ENCODE measurements at regions not wholly inside any gene's neighbourhood (a gene's known extent, or its start where the extent isn't known, plus 50 kb on each side); places are given as distances from the start of the nearest gene placed in this dataset.

DNA sequence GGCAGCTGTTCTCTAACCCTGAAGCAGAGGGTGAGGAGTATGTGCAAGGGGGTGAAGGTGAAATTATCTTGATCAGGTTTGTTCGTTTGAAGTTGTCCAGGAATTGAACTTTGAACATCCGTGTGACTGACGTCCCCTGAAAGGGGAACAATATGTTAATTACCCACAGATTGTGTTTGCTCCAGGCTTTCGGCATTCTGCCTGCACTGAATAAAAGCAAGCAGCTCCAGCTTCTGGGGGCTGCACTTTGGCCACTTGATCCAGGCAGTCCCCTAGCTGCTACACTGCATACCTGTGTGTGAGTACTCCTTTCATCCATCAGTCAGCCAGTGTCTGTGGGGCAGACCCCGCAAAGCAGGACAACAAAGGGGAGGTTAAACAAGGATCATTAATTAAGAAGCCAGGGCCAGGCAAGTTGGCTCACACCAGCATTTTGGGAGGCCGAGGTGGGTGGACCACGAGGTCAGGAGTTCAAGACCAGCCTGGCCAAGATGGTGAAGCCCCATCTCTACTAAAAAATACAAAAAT lies 104.8 kb upstream of the BTN3A2 start:
- H3K27ac ChIP-seq (ENCODE audit: low read length) = no peak overlapping the region
- no peak overlapping the region for H3K4me2 ChIP-seq (ENCODE audit: low read length)
- H3K9me3 ChIP-seq (ENCODE audit: low read length) = no peaks in the 10 kb centered on the region
- no peaks in the 10 kb centered on the region for H3K27me3 ChIP-seq (ENCODE audit: insufficient read depth, low read depth, low read length)
- no peaks in the 10 kb centered on the region for H3K79me2 ChIP-seq (replicated peaks; ENCODE audit: insufficient read depth, low read length)
- H2AFZ ChIP-seq (ENCODE audit: low read depth, low read length) = no peak overlapping the region
- H3K9me2 ChIP-seq (ENCODE audit: insufficient read depth, low read length) = no peaks in the 10 kb centered on the region
- TF ChIP-seq MXI1 (conservative IDR thresholded peaks at IDR 0.05; ENCODE audit: poor library complexity, severe bottlenecking) = no peak
- TF ChIP-seq SMC3 (conservative IDR thresholded peaks at IDR 0.05; ENCODE audit: poor library complexity) = no peak
- no peak for TF ChIP-seq TAF1 (IDR thresholded peaks at IDR 0.05; ENCODE audit: low read depth)
- TF ChIP-seq RAD21 (conservative IDR thresholded peaks at IDR 0.05) = no peak
- TF ChIP-seq, protein P1, sequence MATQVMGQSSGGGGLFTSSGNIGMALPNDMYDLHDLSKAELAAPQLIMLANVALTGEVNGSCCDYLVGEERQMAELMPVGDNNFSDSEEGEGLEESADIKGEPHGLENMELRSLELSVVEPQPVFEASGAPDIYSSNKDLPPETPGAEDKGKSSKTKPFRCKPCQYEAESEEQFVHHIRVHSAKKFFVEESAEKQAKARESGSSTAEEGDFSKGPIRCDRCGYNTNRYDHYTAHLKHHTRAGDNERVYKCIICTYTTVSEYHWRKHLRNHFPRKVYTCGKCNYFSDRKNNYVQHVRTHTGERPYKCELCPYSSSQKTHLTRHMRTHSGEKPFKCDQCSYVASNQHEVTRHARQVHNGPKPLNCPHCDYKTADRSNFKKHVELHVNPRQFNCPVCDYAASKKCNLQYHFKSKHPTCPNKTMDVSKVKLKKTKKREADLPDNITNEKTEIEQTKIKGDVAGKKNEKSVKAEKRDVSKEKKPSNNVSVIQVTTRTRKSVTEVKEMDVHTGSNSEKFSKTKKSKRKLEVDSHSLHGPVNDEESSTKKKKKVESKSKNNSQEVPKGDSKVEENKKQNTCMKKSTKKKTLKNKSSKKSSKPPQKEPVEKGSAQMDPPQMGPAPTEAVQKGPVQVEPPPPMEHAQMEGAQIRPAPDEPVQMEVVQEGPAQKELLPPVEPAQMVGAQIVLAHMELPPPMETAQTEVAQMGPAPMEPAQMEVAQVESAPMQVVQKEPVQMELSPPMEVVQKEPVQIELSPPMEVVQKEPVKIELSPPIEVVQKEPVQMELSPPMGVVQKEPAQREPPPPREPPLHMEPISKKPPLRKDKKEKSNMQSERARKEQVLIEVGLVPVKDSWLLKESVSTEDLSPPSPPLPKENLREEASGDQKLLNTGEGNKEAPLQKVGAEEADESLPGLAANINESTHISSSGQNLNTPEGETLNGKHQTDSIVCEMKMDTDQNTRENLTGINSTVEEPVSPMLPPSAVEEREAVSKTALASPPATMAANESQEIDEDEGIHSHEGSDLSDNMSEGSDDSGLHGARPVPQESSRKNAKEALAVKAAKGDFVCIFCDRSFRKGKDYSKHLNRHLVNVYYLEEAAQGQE (IDR thresholded peaks at IDR 0.05; ENCODE audit: borderline replicate concordance) = no peak
- no peak for TF ChIP-seq EZH2 (IDR thresholded peaks at IDR 0.05; ENCODE audit: borderline replicate concordance, insufficient read depth, low read length, poor library complexity, severe bottlenecking)
- TF ChIP-seq EP300 (conservative IDR thresholded peaks at IDR 0.05; ENCODE audit: poor library complexity, severe bottlenecking) = no peak
- TF ChIP-seq, protein P2, sequence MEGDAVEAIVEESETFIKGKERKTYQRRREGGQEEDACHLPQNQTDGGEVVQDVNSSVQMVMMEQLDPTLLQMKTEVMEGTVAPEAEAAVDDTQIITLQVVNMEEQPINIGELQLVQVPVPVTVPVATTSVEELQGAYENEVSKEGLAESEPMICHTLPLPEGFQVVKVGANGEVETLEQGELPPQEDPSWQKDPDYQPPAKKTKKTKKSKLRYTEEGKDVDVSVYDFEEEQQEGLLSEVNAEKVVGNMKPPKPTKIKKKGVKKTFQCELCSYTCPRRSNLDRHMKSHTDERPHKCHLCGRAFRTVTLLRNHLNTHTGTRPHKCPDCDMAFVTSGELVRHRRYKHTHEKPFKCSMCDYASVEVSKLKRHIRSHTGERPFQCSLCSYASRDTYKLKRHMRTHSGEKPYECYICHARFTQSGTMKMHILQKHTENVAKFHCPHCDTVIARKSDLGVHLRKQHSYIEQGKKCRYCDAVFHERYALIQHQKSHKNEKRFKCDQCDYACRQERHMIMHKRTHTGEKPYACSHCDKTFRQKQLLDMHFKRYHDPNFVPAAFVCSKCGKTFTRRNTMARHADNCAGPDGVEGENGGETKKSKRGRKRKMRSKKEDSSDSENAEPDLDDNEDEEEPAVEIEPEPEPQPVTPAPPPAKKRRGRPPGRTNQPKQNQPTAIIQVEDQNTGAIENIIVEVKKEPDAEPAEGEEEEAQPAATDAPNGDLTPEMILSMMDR (IDR thresholded peaks at IDR 0.05; ENCODE audit: poor library complexity, severe bottlenecking) = no peak
- no peak for TF ChIP-seq POLR2AphosphoS5 (IDR thresholded peaks at IDR 0.05)
- no peaks in the 10 kb centered on the region for H4K20me1 ChIP-seq (ENCODE audit: insufficient read depth)
- H3K36me3 ChIP-seq (ENCODE audit: insufficient read depth, low read length) = no peaks in the 10 kb centered on the region
- no peak overlapping the region for H3K4me3 ChIP-seq (ENCODE audit: low read length)
- no peak overlapping the region for H3K9ac ChIP-seq (ENCODE audit: low read length)
- no peaks in the 10 kb centered on the region for H3F3A ChIP-seq (ENCODE audit: insufficient read depth, low read length, poor library complexity, severe bottlenecking)

DNA sequence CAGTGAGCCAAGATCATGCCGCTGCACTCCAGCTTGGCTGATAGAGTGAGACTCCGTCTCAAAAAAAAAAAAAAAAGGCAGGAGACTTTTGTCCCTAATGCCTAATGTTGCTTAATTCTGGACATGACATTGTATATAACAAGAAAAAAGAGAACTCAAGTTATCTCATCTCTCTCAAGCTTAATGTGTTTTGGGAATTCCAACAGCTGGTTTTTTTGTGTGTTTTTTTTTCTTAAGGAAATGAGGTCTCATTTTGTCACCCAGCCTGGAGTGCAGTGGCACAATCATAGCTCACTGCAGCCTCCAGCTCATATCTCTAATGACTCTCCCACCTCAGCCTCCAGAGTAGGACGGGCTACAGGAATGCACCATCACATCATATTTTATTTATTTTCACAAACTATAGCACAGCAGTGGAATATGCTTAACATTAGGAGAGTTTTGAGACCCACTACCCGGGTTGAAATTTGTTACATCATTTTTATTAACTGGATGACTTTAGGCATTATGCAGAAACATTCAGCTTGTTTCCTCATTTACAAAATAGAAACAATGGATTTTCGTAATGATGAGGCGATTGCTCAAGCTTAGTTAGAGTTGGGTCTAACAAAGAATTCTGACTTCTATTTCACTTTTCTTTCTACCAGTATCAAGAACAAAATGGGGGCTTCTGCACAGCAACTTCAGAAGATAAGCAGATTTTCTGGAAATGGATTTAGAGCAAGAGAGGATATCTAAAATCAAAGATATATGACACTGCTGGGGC lies 104.1 kb upstream of the BTN3A2 start:
- Histone ChIP-seq H3K4me3 (ENCODE audit: low read length) (no peak overlapping the region), H3K9me2 (ENCODE audit: insufficient read depth, low read length) (no peaks in the 10 kb centered on the region), H3K9me3 (ENCODE audit: low read length) (no peaks in the 10 kb centered on the region), H3K9ac (ENCODE audit: low read length) (no peak overlapping the region), H3K27me3 (ENCODE audit: insufficient read depth, low read depth, low read length) (no peaks in the 10 kb centered on the region), H3K79me2 (replicated peaks; ENCODE audit: insufficient read depth, low read length) (no peaks in the 10 kb centered on the region), H3F3A (ENCODE audit: insufficient read depth, low read length, poor library complexity, severe bottlenecking) (no peaks in the 10 kb centered on the region), H4K20me1 (ENCODE audit: insufficient read depth) (no peaks in the 10 kb centered on the region), H3K4me2 (ENCODE audit: low read length) (no peak overlapping the region), H2AFZ (ENCODE audit: low read depth, low read length) (no peak overlapping the region), H3K36me3 (ENCODE audit: insufficient read depth, low read length) (no peaks in the 10 kb centered on the region), H3K27ac (ENCODE audit: low read length) (no peak overlapping the region)
- TF ChIP-seq EP300 (conservative IDR thresholded peaks at IDR 0.05; ENCODE audit: poor library complexity, severe bottlenecking) (no peak), TAF1 (IDR thresholded peaks at IDR 0.05; ENCODE audit: low read depth) (no peak), EZH2 (IDR thresholded peaks at IDR 0.05; ENCODE audit: borderline replicate concordance, insufficient read depth, low read length, poor library complexity, severe bottlenecking) (no peak), RAD21 (conservative IDR thresholded peaks at IDR 0.05) (no peak), SMC3 (conservative IDR thresholded peaks at IDR 0.05; ENCODE audit: poor library complexity) (no peak), POLR2AphosphoS5 (IDR thresholded peaks at IDR 0.05) (no peak), MXI1 (conservative IDR thresholded peaks at IDR 0.05; ENCODE audit: poor library complexity, severe bottlenecking) (no peak)
- TF ChIP-seq, protein P2 (IDR thresholded peaks at IDR 0.05; ENCODE audit: poor library complexity, severe bottlenecking) = no peak
- TF ChIP-seq, protein P1 (IDR thresholded peaks at IDR 0.05; ENCODE audit: borderline replicate concordance) = no peak
